DND-41 (cell line): ENCODE measurements at regions not wholly inside any gene's neighbourhood (a gene's known extent, or its start where the extent isn't known, plus 50 kb on each side); places are given as distances from the start of the nearest gene placed in this dataset.

Source experiments
- ATAC-seq: fragments of 200-7000 bp; cut with Tn5 transposase; 3 replicates; pipeline ENCODE4 v1.9.1; 2021; ENCODE audit warnings: low read depth; ENCODE audit not compliant: insufficient read depth
- DNase-seq: peaks from one replicate; pipeline ENCODE4 v3.0.0-alpha.2; 2020
- H2AFZ ChIP-seq: 2 replicates; pipeline ENCODE4 v1.6.0; 2012; ENCODE audit warnings: low read depth, low read length
- H3K27ac ChIP-seq: 2 replicates; pipeline ENCODE4 v1.5.1; 2012; ENCODE audit warnings: low read length, inconsistent platforms
- H3K27me3 ChIP-seq: fragments of 200-600 bp; sonication (generic); 2 replicates; pipeline ENCODE4 v1.6.0; 2012; ENCODE audit warnings: low read length, mild to moderate bottlenecking, inconsistent platforms; ENCODE audit not compliant: insufficient read depth, poor library complexity
- H3K36me3 ChIP-seq: 2 replicates; pipeline ENCODE4 v1.5.1; 2012; ENCODE audit warnings: low read length, inconsistent platforms; ENCODE audit not compliant: insufficient read depth
- H3K4me1 ChIP-seq: 2 replicates; pipeline ENCODE4 v1.5.1; 2012; ENCODE audit warnings: mild to moderate bottlenecking, low read length; ENCODE audit not compliant: insufficient read depth
- H3K4me2 ChIP-seq: 2 replicates; pipeline ENCODE4 v1.6.0; 2012; ENCODE audit warnings: mild to moderate bottlenecking, moderate library complexity, low read length, inconsistent platforms; ENCODE audit not compliant: insufficient read depth
- H3K4me3 ChIP-seq, 2 experiments: fragments of 200-600 bp in 1 of 2; shearing (Covaris generic) in 1 of 2; 2 replicates each; pipeline ENCODE4 v1.5.1; 2012 to 2016; ENCODE audit warnings: inconsistent platforms in 2 of 2, low read length in 2 of 2, mild to moderate bottlenecking in 2 of 2, low read depth in 1 of 2, moderate library complexity in 1 of 2
- H3K79me2 ChIP-seq: 2 replicates; pipeline ENCODE4 v1.6.0; 2012; ENCODE audit warnings: low read length, inconsistent platforms; ENCODE audit not compliant: insufficient read depth
- H3K9ac ChIP-seq: 2 replicates; pipeline ENCODE4 v1.6.0; 2012; ENCODE audit warnings: low read depth, mild to moderate bottlenecking, inconsistent platforms, low read length, moderate library complexity
- H3K9me3 ChIP-seq: 2 replicates; pipeline ENCODE4 v1.5.1; 2012; ENCODE audit warnings: low read length, moderate library complexity, mild to moderate bottlenecking, inconsistent platforms; ENCODE audit not compliant: insufficient read depth, severe bottlenecking
- H4K20me1 ChIP-seq: 2 replicates; pipeline ENCODE4 v1.6.0; 2012; ENCODE audit warnings: low read length; ENCODE audit not compliant: insufficient read depth
- EZH2 ChIP-seq: IDR thresholded peaks from 3 replicates; pipeline ENCODE4 v1.6.1; 2012; ENCODE audit warnings: borderline replicate concordance, low read depth, mild to moderate bottlenecking, moderate library complexity, low read length, inconsistent platforms; ENCODE audit not compliant: severe bottlenecking
- TF ChIP-seq, protein P1 (sequence below): IDR thresholded peaks from 2 replicates; pipeline ENCODE4 v1.5.1; 2012; ENCODE audit warnings: borderline replicate concordance, low read length, moderate library complexity, mild to moderate bottlenecking; ENCODE audit not compliant: poor library complexity, severe bottlenecking; ENCODE audit errors: extremely low read depth

- Histone ChIP-seq H3K27me3 (no peaks in the 10 kb centered on the region), H3K27ac (no peak overlapping the region), H3K36me3 (no peaks in the 10 kb centered on the region), H3K79me2 (peaks cover 68% of the 10 kb centered on the region), H3K9me3 (no peaks in the 10 kb centered on the region), H3K9ac (no peak overlapping the region), H3K4me2 (no peak overlapping the region), H4K20me1 (peaks cover 2% of the 10 kb centered on the region; the same call in 1 of the 2 replicates), H3K4me3 (no peak overlapping the region), H2AFZ (no peak overlapping the region), H3K4me1 (no peaks in the 10 kb centered on the region)
- no peak for DNase-seq
- ATAC-seq, result no peak
- TF ChIP-seq, protein P1, sequence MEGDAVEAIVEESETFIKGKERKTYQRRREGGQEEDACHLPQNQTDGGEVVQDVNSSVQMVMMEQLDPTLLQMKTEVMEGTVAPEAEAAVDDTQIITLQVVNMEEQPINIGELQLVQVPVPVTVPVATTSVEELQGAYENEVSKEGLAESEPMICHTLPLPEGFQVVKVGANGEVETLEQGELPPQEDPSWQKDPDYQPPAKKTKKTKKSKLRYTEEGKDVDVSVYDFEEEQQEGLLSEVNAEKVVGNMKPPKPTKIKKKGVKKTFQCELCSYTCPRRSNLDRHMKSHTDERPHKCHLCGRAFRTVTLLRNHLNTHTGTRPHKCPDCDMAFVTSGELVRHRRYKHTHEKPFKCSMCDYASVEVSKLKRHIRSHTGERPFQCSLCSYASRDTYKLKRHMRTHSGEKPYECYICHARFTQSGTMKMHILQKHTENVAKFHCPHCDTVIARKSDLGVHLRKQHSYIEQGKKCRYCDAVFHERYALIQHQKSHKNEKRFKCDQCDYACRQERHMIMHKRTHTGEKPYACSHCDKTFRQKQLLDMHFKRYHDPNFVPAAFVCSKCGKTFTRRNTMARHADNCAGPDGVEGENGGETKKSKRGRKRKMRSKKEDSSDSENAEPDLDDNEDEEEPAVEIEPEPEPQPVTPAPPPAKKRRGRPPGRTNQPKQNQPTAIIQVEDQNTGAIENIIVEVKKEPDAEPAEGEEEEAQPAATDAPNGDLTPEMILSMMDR, result no peak
- TF ChIP-seq EZH2, result no peak
Observed at GRCh38 chr6:144641286-144641685, 356.2 kb downstream of the UTRN start.

GRCh38 chr6:144644776-144645175 is 359.6 kb downstream of the UTRN start:
- no peak overlapping the region for H3K4me3 ChIP-seq
- DNase-seq (no peak), ATAC-seq (no peak)
- no peaks in the 10 kb centered on the region for H3K4me1 ChIP-seq
- peaks cover 2% of the 10 kb centered on the region; the same call in 1 of the 2 replicates for H4K20me1 ChIP-seq
- peaks cover 5% of the 10 kb centered on the region; the same call in 1 of the 2 replicates for H3K36me3 ChIP-seq
- no peak overlapping the region for H3K27ac ChIP-seq
- no peaks in the 10 kb centered on the region for H3K27me3 ChIP-seq
- TF ChIP-seq, protein P1, result no peak
- TF ChIP-seq EZH2, result no peak
- H3K79me2 ChIP-seq, result peaks cover 59% of the 10 kb centered on the region
- H3K9me3 ChIP-seq, result no peaks in the 10 kb centered on the region
- no peak overlapping the region for H3K9ac ChIP-seq
- H3K4me2 ChIP-seq, result no peak overlapping the region
- H2AFZ ChIP-seq, result no peak overlapping the region

GRCh38 chr6:144646093-144647056 is 361.2 kb downstream of the UTRN start:
- no peak overlapping the region for H3K4me3 ChIP-seq
- H3K36me3 ChIP-seq, result peaks cover 5% of the 10 kb centered on the region; the same call in 1 of the 2 replicates
- no peaks in the 10 kb centered on the region for H3K9me3 ChIP-seq
- H3K27ac ChIP-seq, result no peak overlapping the region
- no peaks in the 10 kb centered on the region for H3K4me1 ChIP-seq
- TF ChIP-seq, protein P1, result no peak
- TF ChIP-seq EZH2, result no peak
- no peaks in the 10 kb centered on the region for H3K27me3 ChIP-seq
- ATAC-seq (no peak), DNase-seq (no peak)
- peaks cover 54% of the 10 kb centered on the region for H3K79me2 ChIP-seq
- H3K9ac ChIP-seq, result no peak overlapping the region
- no peak overlapping the region for H3K4me2 ChIP-seq
- H4K20me1 ChIP-seq, result peaks cover 2% of the 10 kb centered on the region; the same call in 1 of the 2 replicates
- H2AFZ ChIP-seq, result no peak overlapping the region
